AG09309 (cell line): ENCODE measurements at regions not wholly inside any gene's neighbourhood (a gene's known extent, or its start where the extent isn't known, plus 50 kb on each side); places are given as distances from the start of the nearest gene placed in this dataset.
"Not testable (repeated sequence)": the region's sequence is repeated elsewhere in the genome, so short reads cannot be mapped to it uniquely, and the experiment has no call there.

ENCODE experiments used
- DNase-seq: peaks from one replicate; pipeline ENCODE4 v3.0.0-alpha.2; 2010; ENCODE audit warnings: low read depth
- H3K4me3 ChIP-seq: 2 replicates; pipeline ENCODE4 v1.5.1; 2011; ENCODE audit warnings: mild to moderate bottlenecking, low read depth, low read length, moderate library complexity; ENCODE audit not compliant: control insufficient read depth
- TF ChIP-seq, protein P1 (sequence below): IDR thresholded peaks from 2 replicates; pipeline ENCODE4 v1.5.1; 2011; ENCODE audit warnings: mild to moderate bottlenecking, low read depth, low read length, inconsistent platforms; ENCODE audit not compliant: insufficient read depth, control insufficient read depth; ENCODE audit errors: missing control alignments

DNA sequence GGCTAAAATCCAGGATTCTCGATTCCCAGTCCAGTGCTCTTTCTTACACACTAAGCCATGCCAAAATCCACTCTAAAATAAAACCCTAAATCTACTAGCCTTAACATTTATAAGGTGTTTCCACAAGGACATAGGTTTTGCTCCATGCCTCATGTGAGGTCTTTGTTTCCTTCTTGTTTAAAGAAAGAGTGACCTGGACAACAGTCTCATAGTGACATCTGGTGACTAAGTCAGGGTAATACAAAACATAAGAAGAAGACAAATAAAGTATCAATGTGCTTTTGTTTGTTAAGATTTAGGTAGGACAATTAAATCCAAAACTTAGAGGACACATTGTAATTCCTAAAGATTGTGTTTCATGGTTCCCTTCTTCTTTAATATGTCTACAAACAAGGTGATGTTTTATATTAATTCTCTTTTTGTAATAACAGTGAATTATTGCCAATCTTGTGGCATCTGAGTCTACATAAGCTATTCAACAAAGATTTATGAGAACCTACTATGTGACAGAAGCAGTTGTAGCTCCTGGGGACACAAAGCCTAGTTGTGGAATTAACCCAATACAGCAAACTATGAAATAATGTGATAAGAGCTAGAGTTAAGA is 93.0 kb upstream of the TRIM77 start:
- not testable (repeated sequence) for DNase-seq, H3K4me3 ChIP-seq
- TF ChIP-seq, protein P1, sequence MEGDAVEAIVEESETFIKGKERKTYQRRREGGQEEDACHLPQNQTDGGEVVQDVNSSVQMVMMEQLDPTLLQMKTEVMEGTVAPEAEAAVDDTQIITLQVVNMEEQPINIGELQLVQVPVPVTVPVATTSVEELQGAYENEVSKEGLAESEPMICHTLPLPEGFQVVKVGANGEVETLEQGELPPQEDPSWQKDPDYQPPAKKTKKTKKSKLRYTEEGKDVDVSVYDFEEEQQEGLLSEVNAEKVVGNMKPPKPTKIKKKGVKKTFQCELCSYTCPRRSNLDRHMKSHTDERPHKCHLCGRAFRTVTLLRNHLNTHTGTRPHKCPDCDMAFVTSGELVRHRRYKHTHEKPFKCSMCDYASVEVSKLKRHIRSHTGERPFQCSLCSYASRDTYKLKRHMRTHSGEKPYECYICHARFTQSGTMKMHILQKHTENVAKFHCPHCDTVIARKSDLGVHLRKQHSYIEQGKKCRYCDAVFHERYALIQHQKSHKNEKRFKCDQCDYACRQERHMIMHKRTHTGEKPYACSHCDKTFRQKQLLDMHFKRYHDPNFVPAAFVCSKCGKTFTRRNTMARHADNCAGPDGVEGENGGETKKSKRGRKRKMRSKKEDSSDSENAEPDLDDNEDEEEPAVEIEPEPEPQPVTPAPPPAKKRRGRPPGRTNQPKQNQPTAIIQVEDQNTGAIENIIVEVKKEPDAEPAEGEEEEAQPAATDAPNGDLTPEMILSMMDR: peak; percentile 36

- DNase-seq: not testable (repeated sequence)
These were observed 89.4 kb upstream of the TRIM77 start for GRCh38 chr11:89620721-89621120.

GRCh38 chr11:89625171-89625570 is 84.9 kb upstream of the TRIM77 start:
- no peak overlapping the region for H3K4me3 ChIP-seq
- TF ChIP-seq, protein P1: peak; percentile 3
- DNase-seq: no peak

More at GRCh38 chr11:89620721-89621120, 89.4 kb upstream of the TRIM77 start:
- not testable (repeated sequence) for H3K4me3 ChIP-seq

GRCh38 chr11:89626366-89626765 is 83.7 kb upstream of the TRIM77 start:
- TF ChIP-seq, protein P1: no peak
- DNase-seq: no peak
- H3K4me3 ChIP-seq: no peak overlapping the region

DNA sequence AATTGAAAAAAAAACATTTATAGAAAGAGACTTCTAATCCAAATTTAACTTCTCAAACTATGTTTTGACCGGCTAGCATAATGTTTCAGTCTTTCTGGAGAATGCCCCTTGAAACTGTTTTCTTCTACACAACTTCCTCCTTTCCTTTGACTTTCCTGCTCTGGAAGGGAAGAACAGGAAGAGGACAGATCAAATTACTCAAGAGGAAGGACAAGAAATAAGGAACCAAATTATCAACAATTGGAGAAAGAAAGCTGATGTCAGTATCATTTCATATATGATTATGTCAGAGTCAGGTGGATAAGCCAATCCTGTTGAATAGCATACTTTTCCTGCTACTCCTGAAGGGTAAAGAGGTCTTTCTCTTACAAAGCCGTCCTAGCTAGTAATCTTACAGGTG is 83.2 kb upstream of the TRIM77 start:
- DNase-seq, H3K4me3 ChIP-seq: not testable (repeated sequence)

DNA sequence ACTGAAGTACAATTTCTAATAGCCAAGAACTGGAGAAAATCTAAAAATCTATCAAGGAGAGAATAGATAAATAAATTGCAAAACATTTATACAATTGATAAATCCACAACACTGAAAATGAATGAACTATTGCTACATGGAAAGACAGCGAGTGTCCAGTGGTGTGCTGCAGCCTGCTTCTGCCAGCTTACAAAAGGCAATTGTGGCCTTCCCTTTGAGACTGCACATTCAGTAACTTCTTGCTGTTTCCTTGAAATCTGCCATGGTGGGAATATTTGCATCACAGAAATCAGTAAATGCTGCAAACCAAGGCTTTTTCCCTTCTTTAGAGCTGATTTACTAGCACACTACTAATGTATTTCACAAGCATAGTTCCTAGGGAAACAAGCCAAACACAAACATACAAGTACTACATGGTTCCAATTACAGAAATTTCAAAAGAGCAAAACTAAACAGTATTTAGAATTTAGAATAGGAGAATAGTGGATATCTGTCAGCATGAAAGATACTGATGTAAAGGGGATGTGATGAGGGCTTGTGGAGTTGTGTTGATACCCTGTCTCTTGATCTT is 76.9 kb upstream of the TRIM77 start:
- TF ChIP-seq, protein P1: no peak
- no peak overlapping the region for H3K4me3 ChIP-seq

GRCh38 chr11:89640777-89641176 is 69.3 kb upstream of the TRIM77 start:
- not testable (repeated sequence) for H3K4me3 ChIP-seq

More for the DNA sequence above, 76.9 kb upstream of the TRIM77 start:
- no peak for DNase-seq

DNA sequence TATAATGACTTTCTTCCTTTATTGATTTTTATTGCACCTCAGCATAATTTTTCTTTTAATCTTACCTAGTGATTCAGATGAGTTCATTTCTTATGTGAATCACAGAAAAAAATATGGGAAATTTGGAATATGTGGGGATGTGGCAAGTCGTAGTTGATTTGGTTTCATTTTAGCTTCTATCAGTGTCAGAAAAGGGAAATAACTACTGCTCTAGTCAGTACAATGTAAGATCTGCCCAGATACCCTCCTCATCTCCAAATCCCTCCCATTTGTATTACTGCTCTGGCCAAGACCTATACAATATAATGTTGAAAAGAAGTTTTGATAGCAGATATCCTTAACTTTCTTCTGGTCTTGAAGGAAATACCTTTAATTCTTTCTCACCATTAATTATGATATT is 61.9 kb upstream of the TRIM77 start:
- not testable (repeated sequence) for DNase-seq, H3K4me3 ChIP-seq

More at GRCh38 chr11:89640777-89641176, 69.3 kb upstream of the TRIM77 start:
- not testable (repeated sequence) for DNase-seq

GRCh38 chr11:89648996-89649395 is 61.1 kb upstream of the TRIM77 start:
- DNase-seq, H3K4me3 ChIP-seq: not testable (repeated sequence)

- DNase-seq, H3K4me3 ChIP-seq: not testable (repeated sequence)
These were observed 55.4 kb upstream of the TRIM77 start for GRCh38 chr11:89654669-89655068.

DNA sequence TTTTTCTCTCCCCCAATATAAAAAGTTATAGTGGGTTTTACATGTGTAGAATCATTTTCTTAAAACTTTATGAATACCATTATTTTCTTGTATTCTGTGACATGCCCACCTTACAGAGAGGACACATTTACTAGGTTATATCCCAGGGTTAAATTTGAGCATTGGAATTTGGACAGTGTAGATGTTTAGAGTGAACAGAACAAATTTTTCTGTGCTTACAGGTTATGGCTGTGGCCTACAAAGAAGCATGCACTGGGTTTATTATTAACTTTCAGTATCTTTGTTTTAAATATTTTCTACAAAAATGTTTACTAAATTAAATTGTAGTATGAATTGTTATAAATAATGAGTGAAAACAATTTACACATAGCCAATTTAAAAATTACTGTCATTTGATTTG is 51.3 kb upstream of the TRIM77 start:
- not testable (repeated sequence) for DNase-seq, H3K4me3 ChIP-seq

DNA sequence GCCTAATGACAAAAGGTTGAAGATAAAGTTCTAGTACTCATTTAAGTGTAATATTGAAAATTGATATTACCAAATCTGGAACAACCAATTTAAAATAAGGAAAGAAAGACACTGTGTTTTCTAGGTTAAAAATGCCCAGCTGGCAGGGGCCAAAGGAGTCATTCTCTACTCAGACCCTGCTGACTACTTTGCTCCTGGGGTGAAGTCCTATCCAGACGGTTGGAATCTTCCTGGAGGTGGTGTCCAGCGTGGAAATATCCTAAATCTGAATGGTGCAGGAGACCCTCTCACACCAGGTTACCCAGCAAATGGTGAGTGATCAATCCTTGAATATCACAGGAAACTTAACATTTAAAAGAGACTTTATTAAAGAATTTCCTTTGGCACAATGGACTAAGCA is 50.7 kb upstream of the TRIM77 start:
- not testable (repeated sequence) for DNase-seq

More for the DNA sequence above, 50.7 kb upstream of the TRIM77 start:
- not testable (repeated sequence) for H3K4me3 ChIP-seq
